ENCODE measurements at regions not wholly inside any gene's neighbourhood (a gene's known extent, or its start where the extent isn't known, plus 50 kb on each side); places are given as distances from the start of the nearest gene placed in this dataset.

GRCh38 chr1:29933067-29933466 lies 696.7 kb downstream of the PTPRU start:
- H3K27ac ChIP-seq (ENCODE audit: low read depth, low read length): no peak overlapping the region
- no peaks in the 10 kb centered on the region for H3K27me3 ChIP-seq (ENCODE audit: control insufficient read depth, insufficient read depth, low read length, poor library complexity, severe bottlenecking)
- Mint-ChIP-seq H3K27me3 (ENCODE audit: insufficient read depth) (peaks cover 2% of the 10 kb centered on the region), H3K9me3 (no peaks in the 10 kb centered on the region), H3K27ac (no peak overlapping the region), H3K4me3 (no peak overlapping the region), H3K36me3 (ENCODE audit: low read depth) (no peaks in the 10 kb centered on the region), H3K4me1 (peaks cover 16% of the 10 kb centered on the region)
- WGBS, 2 experiments (ENCODE audit: insufficient coverage in 1 of 2, insufficient read length in 1 of 2): 67 to 94% methylated on average over 2 to 4 of the region's 4 CpGs
- H3K9me3 ChIP-seq (ENCODE audit: control insufficient read depth, low read length): no peaks in the 10 kb centered on the region
- H3K4me3 ChIP-seq (ENCODE audit: low read length): no peak overlapping the region
- no peak overlapping the region for H3K9ac ChIP-seq (ENCODE audit: extremely low read depth, low read length, poor library complexity, severe bottlenecking)
- no peak for DNase-seq
- H3K4me1 ChIP-seq (ENCODE audit: control insufficient read depth, insufficient read depth, low read length): peaks cover 5% of the 10 kb centered on the region
- H3K36me3 ChIP-seq (ENCODE audit: control insufficient read depth, insufficient read depth, low read length): no peaks in the 10 kb centered on the region
- TF ChIP-seq CTCF (conservative IDR thresholded peaks at IDR 0.05): no peak

- H3K9ac ChIP-seq (ENCODE audit: extremely low read depth, low read length, poor library complexity, severe bottlenecking): no peak overlapping the region
- H3K9me3 Mint-ChIP-seq: no peaks in the 10 kb centered on the region
- H3K4me3 Mint-ChIP-seq: no peak overlapping the region
- no peaks in the 10 kb centered on the region for H3K27me3 ChIP-seq (ENCODE audit: control insufficient read depth, insufficient read depth, low read length, poor library complexity, severe bottlenecking)
- peaks cover 5% of the 10 kb centered on the region for H3K4me1 ChIP-seq (ENCODE audit: control insufficient read depth, insufficient read depth, low read length)
- H3K27ac Mint-ChIP-seq: no peak overlapping the region
- no peak overlapping the region for H3K4me3 ChIP-seq (ENCODE audit: low read length)
- no peak for DNase-seq
- WGBS, 2 experiments (ENCODE audit: insufficient coverage in 1 of 2, insufficient read length in 1 of 2): 95 to 96% methylated on average over 4 to 8 of the region's 8 CpGs
- no peaks in the 10 kb centered on the region for H3K9me3 ChIP-seq (ENCODE audit: control insufficient read depth, low read length)
- H3K4me1 Mint-ChIP-seq: peaks cover 16% of the 10 kb centered on the region
- H3K36me3 Mint-ChIP-seq (ENCODE audit: low read depth): no peaks in the 10 kb centered on the region
- no peaks in the 10 kb centered on the region for H3K36me3 ChIP-seq (ENCODE audit: control insufficient read depth, insufficient read depth, low read length)
- peaks cover 2% of the 10 kb centered on the region for H3K27me3 Mint-ChIP-seq (ENCODE audit: insufficient read depth)
- H3K27ac ChIP-seq (ENCODE audit: low read depth, low read length): no peak overlapping the region
- no peak for TF ChIP-seq CTCF (conservative IDR thresholded peaks at IDR 0.05)
Observed at GRCh38 chr1:29932626-29933025, 696.3 kb downstream of the PTPRU start.

- Histone ChIP-seq H3K4me1 (ENCODE audit: control insufficient read depth, insufficient read depth, low read length) (peaks cover 5% of the 10 kb centered on the region), H3K36me3 (ENCODE audit: control insufficient read depth, insufficient read depth, low read length) (no peaks in the 10 kb centered on the region), H3K27ac (ENCODE audit: low read depth, low read length) (no peak overlapping the region), H3K9me3 (ENCODE audit: control insufficient read depth, low read length) (no peaks in the 10 kb centered on the region), H3K9ac (ENCODE audit: extremely low read depth, low read length, poor library complexity, severe bottlenecking) (no peak overlapping the region), H3K4me3 (ENCODE audit: low read length) (no peak overlapping the region), H3K27me3 (ENCODE audit: control insufficient read depth, insufficient read depth, low read length, poor library complexity, severe bottlenecking) (no peaks in the 10 kb centered on the region)
- 81 to 84% methylated on average over 7 to 13 of the region's 13 CpGs for WGBS, 2 experiments (ENCODE audit: insufficient coverage in 1 of 2, insufficient read length in 1 of 2)
- no peak overlapping the region for H3K4me3 Mint-ChIP-seq
- H3K36me3 Mint-ChIP-seq (ENCODE audit: low read depth): no peaks in the 10 kb centered on the region
- H3K27me3 Mint-ChIP-seq (ENCODE audit: insufficient read depth): no peaks in the 10 kb centered on the region
- DNase-seq: peak; percentile 68
- H3K9me3 Mint-ChIP-seq: no peaks in the 10 kb centered on the region
- H3K27ac Mint-ChIP-seq: no peak overlapping the region
- TF ChIP-seq CTCF (conservative IDR thresholded peaks at IDR 0.05): no peak
- H3K4me1 Mint-ChIP-seq: peaks cover 16% of the 10 kb centered on the region
Observed at GRCh38 chr1:29931477-29932175, 695.3 kb downstream of the PTPRU start.

Measured in endodermal cell (in vitro differentiated cells).